PC-9 (cell line): ENCODE measurements at regions not wholly inside any gene's neighbourhood (a gene's known extent, or its start where the extent isn't known, plus 50 kb on each side); places are given as distances from the start of the nearest gene placed in this dataset.

Experiments used
- BruUV-seq: library from RNA; stranded (reverse); fragments of 400-500 nt; replicated peaks from 2 replicates; lab custom pipeline; 2021; lab: Mats Ljungman, UMichigan
- CTCF ChIA-PET: fragments of 300-600 bp; sonication (Branson Sonifier 250); formaldehyde crosslinking; loops from one replicate; lab custom pipeline; 2022; ENCODE audit warnings: antibody characterized with exemption; lab: Charles Lee
- POLR2A ChIA-PET: fragments of 300-600 bp; sonication (Branson Sonifier 250); formaldehyde crosslinking; loops from one replicate; lab custom pipeline; 2022; ENCODE audit warnings: antibody characterized with exemption; ENCODE audit not compliant: unreplicated experiment; lab: Charles Lee
- DNase-seq, 2 experiments: peaks; one replicate each; pipeline versions ENCODE4 v3.0.0 to v3.0.0-alpha.2; 2015 to 2022; ENCODE audit warnings: mixed read lengths in 1 of 2
- H2AFZ ChIP-seq: fragments of 200-600 bp; sonication (generic); 2 replicates; pipeline ENCODE4 v1.8.1; 2017; ENCODE audit warnings: antibody characterized with exemption
- H3F3A ChIP-seq: fragments of 200-600 bp; sonication (generic); 2 replicates; pipeline ENCODE4 v1.8.1; 2017; ENCODE audit warnings: antibody characterized with exemption, mild to moderate bottlenecking, low read depth; ENCODE audit not compliant: insufficient read depth
- H3K27ac ChIP-seq: fragments of 200-600 bp; sonication (generic); 2 replicates; pipeline ENCODE4 v1.6.1; 2016; ENCODE audit warnings: mixed run types
- H3K27me3 ChIP-seq: fragments of 200-600 bp; sonication (generic); 2 replicates; pipeline ENCODE4 v1.6.1; 2016; ENCODE audit warnings: low read depth, mixed run types; ENCODE audit not compliant: insufficient read depth
- H3K36me3 ChIP-seq: fragments of 200-600 bp; sonication (generic); 2 replicates; pipeline ENCODE4 v1.6.1; 2016; ENCODE audit warnings: low read depth, mixed run types
- H3K4me1 ChIP-seq: fragments of 200-600 bp; sonication (generic); replicated peaks from 2 replicates; pipeline ENCODE4 v1.6.1; 2016; ENCODE audit warnings: mixed run types; ENCODE audit not compliant: insufficient read depth
- H3K4me2 ChIP-seq: fragments of 200-600 bp; sonication (generic); 2 replicates; pipeline ENCODE4 v1.6.1; 2017; ENCODE audit warnings: mixed run types
- H3K4me3 ChIP-seq: fragments of 200-600 bp; sonication (generic); 2 replicates; pipeline ENCODE4 v1.6.1; 2016; ENCODE audit warnings: mixed run types
- H3K79me2 ChIP-seq: fragments of 200-600 bp; sonication (generic); 2 replicates; pipeline ENCODE4 v1.6.1; 2017; ENCODE audit warnings: low read depth, mixed run types
- H3K9me2 ChIP-seq: fragments of 200-600 bp; sonication (generic); 2 replicates; pipeline ENCODE4 v1.8.1; 2017; ENCODE audit warnings: mild to moderate bottlenecking; ENCODE audit not compliant: insufficient read depth
- H3K9me3 ChIP-seq: fragments of 200-600 bp; sonication (generic); 2 replicates; pipeline ENCODE4 v1.8.1; 2016; ENCODE audit warnings: low read depth; ENCODE audit not compliant: insufficient read depth
- H4K20me1 ChIP-seq: fragments of 200-600 bp; sonication (generic); 2 replicates; pipeline ENCODE4 v1.8.1; 2017; ENCODE audit not compliant: insufficient read depth
- EZH2 ChIP-seq: fragments of 200-600 bp; sonication (generic); IDR thresholded peaks from 2 replicates; pipeline ENCODE4 v1.8.0; 2017; ENCODE audit warnings: antibody characterized with exemption, low read depth
- intact Hi-C: fragments of 100-400 bp; cut with micrococcal nuclease; formaldehyde crosslinking; loops from one replicate; pipeline ENCODE4 v1.10.0; 2022; ENCODE audit not compliant: unreplicated experiment
- TF ChIP-seq, protein P1 (sequence below): fragments of 200-600 bp; sonication (generic); conservative IDR thresholded peaks from 2 replicates; pipeline ENCODE4 v1.6.1; 2017; ENCODE audit warnings: mixed run types, antibody characterized with exemption, mild to moderate bottlenecking, moderate library complexity

DNA sequence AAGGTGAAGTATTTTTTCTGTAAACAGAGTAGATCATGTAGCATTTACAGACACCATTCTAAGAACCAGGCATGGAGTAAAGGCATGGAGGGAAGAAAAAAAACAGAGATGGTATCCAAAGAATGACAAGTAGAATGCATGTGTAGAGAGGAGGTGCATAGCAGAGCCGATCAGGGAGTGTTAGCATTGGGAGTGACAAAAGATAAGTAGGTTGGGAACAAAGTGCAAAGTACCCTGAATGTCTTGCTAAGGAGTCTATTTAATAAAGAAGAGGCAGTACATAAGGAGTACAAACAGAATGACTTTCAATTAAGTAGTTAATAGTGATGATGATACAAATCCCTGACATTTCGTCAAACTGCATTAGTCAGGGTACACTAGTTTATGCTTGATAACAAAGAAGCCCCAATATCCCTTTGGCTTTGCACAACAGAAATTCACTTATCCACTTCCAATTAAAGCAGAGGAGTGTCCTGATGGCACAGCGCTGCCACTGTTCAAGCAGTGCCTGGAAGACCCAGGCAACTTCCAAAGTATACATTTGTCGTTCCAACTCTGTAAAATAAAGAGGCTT is 371.5 kb downstream of the TNS3 start:
- BruUV-seq: no TSS peak
- Histone ChIP-seq H3K36me3 (no peaks in the 10 kb centered on the region), H3K4me1 (no peaks in the 10 kb centered on the region), H4K20me1 (no peaks in the 10 kb centered on the region), H3K4me3 (no peak overlapping the region), H3K27me3 (peaks cover 16% of the 10 kb centered on the region; the same call in 1 of the 2 replicates), H3K27ac (no peak overlapping the region), H3K4me2 (no peak overlapping the region), H3K9me2 (no peaks in the 10 kb centered on the region), H2AFZ (no peak overlapping the region), H3F3A (no peaks in the 10 kb centered on the region), H3K79me2 (no peaks in the 10 kb centered on the region), H3K9me3 (no peaks in the 10 kb centered on the region)
- POLR2A ChIA-PET: no interaction called here
- TF ChIP-seq, protein P1, sequence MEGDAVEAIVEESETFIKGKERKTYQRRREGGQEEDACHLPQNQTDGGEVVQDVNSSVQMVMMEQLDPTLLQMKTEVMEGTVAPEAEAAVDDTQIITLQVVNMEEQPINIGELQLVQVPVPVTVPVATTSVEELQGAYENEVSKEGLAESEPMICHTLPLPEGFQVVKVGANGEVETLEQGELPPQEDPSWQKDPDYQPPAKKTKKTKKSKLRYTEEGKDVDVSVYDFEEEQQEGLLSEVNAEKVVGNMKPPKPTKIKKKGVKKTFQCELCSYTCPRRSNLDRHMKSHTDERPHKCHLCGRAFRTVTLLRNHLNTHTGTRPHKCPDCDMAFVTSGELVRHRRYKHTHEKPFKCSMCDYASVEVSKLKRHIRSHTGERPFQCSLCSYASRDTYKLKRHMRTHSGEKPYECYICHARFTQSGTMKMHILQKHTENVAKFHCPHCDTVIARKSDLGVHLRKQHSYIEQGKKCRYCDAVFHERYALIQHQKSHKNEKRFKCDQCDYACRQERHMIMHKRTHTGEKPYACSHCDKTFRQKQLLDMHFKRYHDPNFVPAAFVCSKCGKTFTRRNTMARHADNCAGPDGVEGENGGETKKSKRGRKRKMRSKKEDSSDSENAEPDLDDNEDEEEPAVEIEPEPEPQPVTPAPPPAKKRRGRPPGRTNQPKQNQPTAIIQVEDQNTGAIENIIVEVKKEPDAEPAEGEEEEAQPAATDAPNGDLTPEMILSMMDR: no peak
- TF ChIP-seq EZH2: no peak
- intact Hi-C loops: no loop called here
- no peak for DNase-seq
- CTCF ChIA-PET: no interaction called here

DNA sequence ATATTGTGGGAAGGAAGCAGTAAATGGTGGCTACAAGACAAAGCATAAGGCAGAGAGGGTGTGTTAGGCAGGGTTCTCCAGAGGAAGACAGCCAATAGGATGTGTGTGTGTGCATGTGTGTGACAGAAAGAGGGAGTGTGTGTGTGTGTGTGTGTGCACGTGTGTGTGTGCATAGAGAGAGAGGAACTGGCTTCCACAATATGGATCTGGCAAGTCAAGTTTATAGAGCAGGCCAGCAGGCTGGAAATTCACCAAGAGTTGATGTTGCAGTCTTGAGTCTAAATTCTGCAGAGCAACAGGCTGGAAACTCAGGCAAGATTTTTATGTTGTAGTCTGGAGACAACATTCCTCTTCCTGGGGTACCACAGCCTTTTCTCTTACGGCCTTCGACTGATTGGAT is 374.0 kb downstream of the TNS3 start:
- Histone ChIP-seq H2AFZ (no peak overlapping the region), H3F3A (no peaks in the 10 kb centered on the region), H3K9me2 (no peaks in the 10 kb centered on the region), H3K9me3 (no peaks in the 10 kb centered on the region), H3K36me3 (no peaks in the 10 kb centered on the region), H3K27ac (no peak overlapping the region), H3K4me3 (no peak overlapping the region), H3K79me2 (no peaks in the 10 kb centered on the region), H3K4me2 (no peak overlapping the region), H3K27me3 (peaks cover 16% of the 10 kb centered on the region; the same call in 1 of the 2 replicates), H4K20me1 (no peaks in the 10 kb centered on the region), H3K4me1 (no peaks in the 10 kb centered on the region)
- ChIA-PET POLR2A (no interaction called here), CTCF (no interaction called here)
- DNase-seq: no peak
- intact Hi-C loops: no loop called here
- TF ChIP-seq, protein P1: no peak
- no peak for TF ChIP-seq EZH2
- no TSS peak for BruUV-seq

DNA sequence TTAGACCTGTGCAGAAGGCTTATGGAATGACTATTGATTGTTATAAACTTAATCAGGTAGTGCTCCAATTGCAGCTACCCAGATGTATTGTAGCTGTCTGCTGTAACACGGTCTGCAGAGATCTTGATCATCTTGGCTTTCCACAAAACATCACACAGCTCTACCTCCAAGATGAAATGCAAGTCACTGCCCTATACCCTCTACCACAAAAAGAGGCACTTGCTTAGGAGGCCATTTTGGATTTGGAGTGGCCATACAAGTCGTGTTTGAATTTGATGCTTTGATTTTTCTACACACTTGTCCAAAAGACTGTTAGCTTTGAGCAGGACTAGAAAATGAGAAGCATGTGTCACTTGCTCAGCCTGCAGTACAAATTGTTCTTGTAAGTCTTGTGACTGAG is 377.2 kb downstream of the TNS3 start:
- ChIA-PET CTCF (no interaction called here), POLR2A (no interaction called here)
- no peak overlapping the region for H2AFZ ChIP-seq
- no peak overlapping the region for H3K27ac ChIP-seq
- TF ChIP-seq EZH2: no peak
- TF ChIP-seq, protein P1: no peak
- no peaks in the 10 kb centered on the region for H4K20me1 ChIP-seq
- intact Hi-C loops: no loop called here
- no peaks in the 10 kb centered on the region for H3K4me1 ChIP-seq
- H3K4me3 ChIP-seq: no peak overlapping the region
- no peak overlapping the region for H3K4me2 ChIP-seq
- BruUV-seq: no TSS peak
- DNase-seq: no peak
- 0 out of 2 replicates have a peak, but pooled peaks cover 3% of the 10 kb centered on the region for H3K27me3 ChIP-seq
- no peaks in the 10 kb centered on the region for H3K9me2 ChIP-seq
- no peaks in the 10 kb centered on the region for H3K9me3 ChIP-seq
- H3K79me2 ChIP-seq: no peaks in the 10 kb centered on the region
- H3K36me3 ChIP-seq: no peaks in the 10 kb centered on the region
- H3F3A ChIP-seq: no peaks in the 10 kb centered on the region
